Liver (tissue), 7 donors: ENCODE measurements at regions not wholly inside any gene's neighbourhood (a gene's known extent, or its start where the extent isn't known, plus 50 kb on each side); places are given as distances from the start of the nearest gene placed in this dataset.

Source experiments
- DNase-seq: peaks from one replicate; pipeline ENCODE4 v3.0.0-alpha.2; 2017; ENCODE audit warnings: low spot score
- H3K27ac ChIP-seq, 2 donors: one replicate each; pipeline ENCODE4 v1.7.0; 2013; ENCODE audit warnings: inconsistent platforms in 2 of 2, low read length in 2 of 2, control low read depth in 1 of 2, low read depth in 1 of 2, mild to moderate bottlenecking in 1 of 2
- H3K27me3 ChIP-seq, 4 donors: one replicate each; pipeline versions ENCODE4 v1.6.1 to v1.7.0; 2013; ENCODE audit warnings: low read length in 3 of 4, inconsistent platforms in 1 of 4, mild to moderate bottlenecking in 1 of 4, moderate library complexity in 1 of 4; ENCODE audit not compliant: control insufficient read depth in 4 of 4, insufficient read depth in 4 of 4
- H3K36me3 ChIP-seq, 4 donors: one replicate each; pipeline versions ENCODE4 v1.6.1 to v1.7.0; 2013; ENCODE audit warnings: low read length in 3 of 4, mild to moderate bottlenecking in 3 of 4, low read depth in 1 of 4, moderate library complexity in 1 of 4; ENCODE audit not compliant: control insufficient read depth in 4 of 4, insufficient read depth in 3 of 4
- H3K4me1 ChIP-seq, 4 donors: one replicate each; pipeline versions ENCODE4 v1.6.1 to v1.7.0; 2013; ENCODE audit warnings: low read length in 3 of 4, mild to moderate bottlenecking in 3 of 4, moderate library complexity in 1 of 4; ENCODE audit not compliant: control insufficient read depth in 4 of 4, insufficient read depth in 4 of 4
- H3K4me3 ChIP-seq, 3 donors: one replicate each; pipeline versions ENCODE4 v1.6.1 to v1.7.0; 2013; ENCODE audit warnings: low read length in 3 of 3, control low read depth in 1 of 3, low read depth in 1 of 3, mild to moderate bottlenecking in 1 of 3
- H3K9ac ChIP-seq, 2 donors: one replicate each; pipeline ENCODE4 v1.7.0; 2013; ENCODE audit warnings: low read length in 2 of 2, mild to moderate bottlenecking in 2 of 2, moderate library complexity in 2 of 2, control low read depth in 1 of 2, low read depth in 1 of 2
- H3K9me3 ChIP-seq, 4 donors: one replicate each; pipeline versions ENCODE4 v1.6.1 to v1.7.0; 2013; ENCODE audit warnings: low read length in 3 of 4; ENCODE audit not compliant: control insufficient read depth in 4 of 4
- FOXA1 ChIP-seq: IDR thresholded peaks from 2 replicates; pipeline ENCODE4 v1.6.1; 2016; ENCODE audit warnings: antibody characterized with exemption
- FOXA2 ChIP-seq: IDR thresholded peaks from 2 replicates; pipeline ENCODE4 v1.6.1; 2016; ENCODE audit warnings: antibody characterized with exemption
- GABPA ChIP-seq, 2 donors: IDR thresholded peaks in 1 of 2; conservative IDR thresholded peaks in 1 of 2; 2 replicates each; pipeline ENCODE4 v1.6.1; 2016; ENCODE audit warnings: antibody characterized with exemption in 2 of 2, mild to moderate bottlenecking in 1 of 2, moderate library complexity in 1 of 2
- HNF4A ChIP-seq, 2 donors: conservative IDR thresholded peaks; 2 replicates each; pipeline ENCODE4 v1.6.1; 2016; ENCODE audit warnings: antibody characterized with exemption in 2 of 2, mild to moderate bottlenecking in 2 of 2
- HNF4G ChIP-seq: IDR thresholded peaks from 2 replicates; pipeline ENCODE4 v1.6.1; 2016; ENCODE audit warnings: antibody characterized with exemption
- MAX ChIP-seq: IDR thresholded peaks from 2 replicates; pipeline ENCODE4 v1.6.1; 2016; ENCODE audit warnings: antibody characterized with exemption
- NR2F2 ChIP-seq: IDR thresholded peaks from 2 replicates; pipeline ENCODE4 v1.6.1; 2016; ENCODE audit warnings: antibody characterized with exemption
- REST ChIP-seq: IDR thresholded peaks from 2 replicates; pipeline ENCODE4 v1.6.1; 2016; ENCODE audit warnings: antibody characterized with exemption, mild to moderate bottlenecking
- RXRA ChIP-seq, 2 donors: IDR thresholded peaks; 2 replicates each; pipeline ENCODE4 v1.6.1; 2017 to 2018; ENCODE audit warnings: antibody characterized with exemption in 2 of 2, mild to moderate bottlenecking in 1 of 2
- SP1 ChIP-seq: IDR thresholded peaks from 2 replicates; pipeline ENCODE4 v1.6.1; 2018; ENCODE audit warnings: antibody characterized with exemption, mild to moderate bottlenecking
- YY1 ChIP-seq: IDR thresholded peaks from 2 replicates; pipeline ENCODE4 v1.6.1; 2016; ENCODE audit warnings: antibody characterized with exemption, mild to moderate bottlenecking
- WGBS: extraction: QIAGEN DNeasy Blood & Tissue Kit; methylation state at CpG from one replicate; pipeline ENCODE4 v1.1.7; 2013; 5-methylcytosine and 5-hydroxymethylcytosine counted together
- donor health status: healthy.
- donor health status: healthy.
- donor health status: healthy.
- donor health status: healthy.

DNA sequence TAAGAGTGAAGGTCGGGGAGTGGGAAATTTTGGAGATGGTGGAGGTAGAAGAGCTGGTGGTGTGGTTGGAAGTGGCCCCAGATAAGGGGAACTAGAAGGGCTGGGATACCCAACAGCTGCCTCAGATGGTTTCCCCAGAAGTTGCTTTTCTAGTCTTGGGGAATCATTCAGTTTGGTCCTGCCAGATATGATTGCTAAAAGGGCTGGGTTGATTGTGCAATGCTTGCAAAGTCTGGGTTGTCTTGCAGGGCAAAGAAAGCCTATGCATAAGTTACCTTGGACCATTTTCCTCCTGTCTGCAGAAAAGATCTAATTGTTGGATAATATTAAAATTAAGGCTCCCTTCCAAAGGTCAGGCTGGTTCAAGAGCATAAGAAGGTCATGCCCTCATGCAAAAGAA is 213.8 kb upstream of the ZNF804B start:
- TF ChIP-seq REST = no peak
- peaks cover 6 to 19% (median 12%) of the 10 kb centered on the region in 4 donors for H3K9me3 ChIP-seq
- 74% methylated on average over 1 of the region's 1 CpG for WGBS
- H3K36me3 ChIP-seq = no peaks in the 10 kb centered on the region
- H3K27ac ChIP-seq = no peak overlapping the region
- H3K4me3 ChIP-seq = no peak overlapping the region
- H3K9ac ChIP-seq = no peak overlapping the region
- no peak for DNase-seq
- H3K27me3 ChIP-seq = no peaks in the 10 kb centered on the region
- H3K4me1 ChIP-seq = no peaks in the 10 kb centered on the region

- TF ChIP-seq NR2F2 (no peak), YY1 (no peak), MAX (no peak), FOXA1 (no peak), RXRA (IDR thresholded peaks at IDR 0.05) (no peak), GABPA (IDR thresholded peaks at IDR 0.05 in 1 of 2, conservative IDR thresholded peaks at IDR 0.05 in 1 of 2) (no peak), HNF4A (conservative IDR thresholded peaks at IDR 0.05) (no peak), HNF4G (no peak)
- Histone ChIP-seq H3K36me3 (no peaks in the 10 kb centered on the region), H3K4me3 (no peak overlapping the region), H3K4me1 (no peaks in the 10 kb centered on the region), H3K9ac (no peak overlapping the region), H3K27ac (no peak overlapping the region), H3K9me3 (peaks cover 0 to 5% (median 3%) of the 10 kb centered on the region in 4 donors), H3K27me3 (no peaks in the 10 kb centered on the region)
- DNase-seq = no peak
- WGBS = 57% methylated on average over 4 of the region's 4 CpGs
Measured at GRCh38 chr7:88540012-88540411, 219.5 kb upstream of the ZNF804B start.

GRCh38 chr7:88539518-88539917 is 220.0 kb upstream of the ZNF804B start:
- no peaks in the 10 kb centered on the region for H3K4me1 ChIP-seq
- WGBS = 99% methylated on average over 2 of the region's 2 CpGs
- no peaks in the 10 kb centered on the region for H3K36me3 ChIP-seq
- no peak overlapping the region for H3K4me3 ChIP-seq
- TF ChIP-seq SP1 = no peak
- TF ChIP-seq REST = no peak
- TF ChIP-seq FOXA1 = no peak
- no peak for TF ChIP-seq GABPA (IDR thresholded peaks at IDR 0.05 in 1 of 2, conservative IDR thresholded peaks at IDR 0.05 in 1 of 2)
- TF ChIP-seq FOXA2 = no peak
- H3K27me3 ChIP-seq = no peaks in the 10 kb centered on the region
- no peak for DNase-seq
- peaks cover 0 to 5% (median 1%) of the 10 kb centered on the region in 4 donors for H3K9me3 ChIP-seq
- H3K27ac ChIP-seq = no peak overlapping the region
- H3K9ac ChIP-seq = no peak overlapping the region
